Smooth muscle cell (in vitro differentiated cells): ENCODE measurements at regions not wholly inside any gene's neighbourhood (a gene's known extent, or its start where the extent isn't known, plus 50 kb on each side); places are given as distances from the start of the nearest gene placed in this dataset.
"Not testable (repeated sequence)": the region's sequence is repeated elsewhere in the genome, so short reads cannot be mapped to it uniquely, and the experiment has no call there.

Source experiments
- DNase-seq: peaks from one replicate; lab custom pipeline; 2025; ENCODE audit not compliant: unreplicated experiment; lab: John Stamatoyannopoulos, UW
- H2AFZ ChIP-seq: fragments of 200-600 bp; sonication (generic); 2 replicates; pipeline ENCODE4 v1.6.0; 2016; ENCODE audit warnings: antibody characterized with exemption, low read depth, mild to moderate bottlenecking
- H3F3A ChIP-seq: fragments of 200-600 bp; sonication (generic); 2 replicates; pipeline ENCODE4 v1.6.0; 2017; ENCODE audit warnings: antibody characterized with exemption, low read depth
- H3K27ac ChIP-seq: fragments of 200-600 bp; sonication (generic); 2 replicates; pipeline ENCODE4 v1.5.1; 2016; ENCODE audit warnings: low read depth, mild to moderate bottlenecking
- H3K27me3 ChIP-seq: fragments of 200-600 bp; sonication (generic); 2 replicates; pipeline ENCODE4 v1.6.1; 2016; ENCODE audit warnings: low read depth, mild to moderate bottlenecking
- H3K36me3 ChIP-seq: fragments of 200-600 bp; sonication (generic); 2 replicates; pipeline ENCODE4 v1.5.1; 2016; ENCODE audit warnings: low read depth
- H3K4me1 ChIP-seq: fragments of 200-600 bp; sonication (generic); 2 replicates; pipeline ENCODE4 v1.5.1; 2016; ENCODE audit warnings: low read depth
- H3K4me2 ChIP-seq: fragments of 200-600 bp; sonication (generic); 2 replicates; pipeline ENCODE4 v1.6.0; 2016; ENCODE audit warnings: mild to moderate bottlenecking
- H3K4me3 ChIP-seq: fragments of 200-600 bp; sonication (generic); 2 replicates; pipeline ENCODE4 v1.5.1; 2016; ENCODE audit warnings: mild to moderate bottlenecking
- H3K79me2 ChIP-seq: fragments of 200-600 bp; sonication (generic); 2 replicates; pipeline ENCODE4 v1.6.0; 2016; ENCODE audit warnings: low read depth, mild to moderate bottlenecking
- H3K9ac ChIP-seq: fragments of 200-600 bp; sonication (generic); 2 replicates; pipeline ENCODE4 v1.6.0; 2016; ENCODE audit warnings: low read depth
- H3K9me3 ChIP-seq: fragments of 200-600 bp; sonication (generic); replicated peaks from 2 replicates; pipeline ENCODE4 v1.5.1; 2016; ENCODE audit warnings: low read depth
- H4K20me1 ChIP-seq: fragments of 200-600 bp; sonication (generic); 2 replicates; pipeline ENCODE4 v1.6.0; 2016; ENCODE audit warnings: low read depth
- CTCF ChIP-seq: fragments of 200-600 bp; sonication (generic); IDR thresholded peaks from 2 replicates; pipeline ENCODE4 v1.5.1; 2017; ENCODE audit warnings: borderline replicate concordance, mild to moderate bottlenecking, antibody characterized with exemption; ENCODE audit not compliant: insufficient read depth, poor library complexity, severe bottlenecking
- WGBS: methylation state at CpG from one replicate; pipeline ENCODE4 v1.1.7; 2016; ENCODE audit warnings: low lambda C conversion rate; 5-methylcytosine and 5-hydroxymethylcytosine counted together

DNA sequence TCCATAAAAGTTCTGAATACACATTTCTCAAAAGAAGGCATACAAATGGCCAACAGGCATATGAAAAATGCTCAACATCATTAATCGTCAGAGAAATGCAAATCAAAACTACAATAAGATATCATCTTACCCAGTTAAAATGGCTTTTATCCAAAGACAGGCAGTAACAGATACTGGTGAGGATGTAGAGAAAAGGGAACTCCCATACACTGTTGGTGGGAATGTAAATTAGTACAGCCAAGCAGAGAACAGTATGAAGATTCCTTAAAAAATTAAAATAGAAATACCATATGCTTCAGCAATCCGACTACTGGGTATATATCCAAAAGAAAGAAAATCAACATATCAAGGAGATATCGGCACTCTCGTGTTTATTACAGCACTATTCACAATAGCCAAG, 1312.5 kb downstream of the DSC3 start:
- Histone ChIP-seq H3K9ac (no peak overlapping the region), H3K79me2 (no peaks in the 10 kb centered on the region), H3K9me3 (no peaks in the 10 kb centered on the region), H3K36me3 (no peaks in the 10 kb centered on the region), H3K27ac (no peak overlapping the region), H3F3A (no peaks in the 10 kb centered on the region), H3K27me3 (no peaks in the 10 kb centered on the region), H4K20me1 (no peaks in the 10 kb centered on the region), H3K4me3 (no peak overlapping the region), H3K4me2 (no peak overlapping the region), H3K4me1 (no peaks in the 10 kb centered on the region), H2AFZ (no peak overlapping the region)
- DNase-seq: no peak
- WGBS: 93% methylated on average over 4 of the region's 4 CpGs
- TF ChIP-seq CTCF: no peak

- WGBS: 38% methylated on average over 2 of the region's 2 CpGs
These were observed 1315.9 kb downstream of the DSC3 start for GRCh38 chr18:29726646-29727045.

GRCh38 chr18:29723486-29723885, 1319.1 kb downstream of the DSC3 start:
- not testable (repeated sequence) for H4K20me1 ChIP-seq, H3K9ac ChIP-seq, H3K4me1 ChIP-seq, H2AFZ ChIP-seq, H3K4me3 ChIP-seq, DNase-seq, H3K79me2 ChIP-seq, H3K27me3 ChIP-seq, H3K4me2 ChIP-seq, H3F3A ChIP-seq, H3K36me3 ChIP-seq, H3K9me3 ChIP-seq, H3K27ac ChIP-seq
- WGBS: 94% methylated on average over 15 of the region's 21 CpGs

More at GRCh38 chr18:29726646-29727045, 1315.9 kb downstream of the DSC3 start:
- Histone ChIP-seq H3F3A (no peaks in the 10 kb centered on the region), H3K9me3 (no peaks in the 10 kb centered on the region), H3K36me3 (no peaks in the 10 kb centered on the region), H2AFZ (no peak overlapping the region), H3K27ac (no peak overlapping the region), H3K4me2 (no peak overlapping the region), H4K20me1 (no peaks in the 10 kb centered on the region), H3K27me3 (no peaks in the 10 kb centered on the region), H3K4me3 (no peak overlapping the region), H3K79me2 (no peaks in the 10 kb centered on the region), H3K4me1 (no peaks in the 10 kb centered on the region), H3K9ac (no peak overlapping the region)
- no peak for DNase-seq
- TF ChIP-seq CTCF: no peak

DNA sequence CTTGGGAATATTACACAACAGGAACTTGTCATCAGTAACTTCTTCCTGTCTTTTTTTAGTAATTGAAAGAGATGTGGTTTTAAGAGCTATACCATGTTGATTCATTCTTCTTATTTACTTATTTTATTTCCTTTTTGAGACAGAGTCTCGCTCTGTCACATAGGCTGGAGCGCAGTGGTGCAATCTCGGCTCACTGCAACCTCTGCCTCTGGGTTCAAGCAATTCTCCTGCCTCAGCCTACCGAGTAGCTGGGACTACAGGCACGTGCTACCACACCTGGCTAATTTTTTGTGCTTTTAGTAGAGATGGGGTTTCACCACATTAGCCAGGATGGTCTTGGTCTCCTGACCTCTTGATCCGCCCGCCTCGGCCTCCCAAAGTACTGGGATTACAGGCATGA, 1326.6 kb downstream of the DSC3 start:
- H3K4me1 ChIP-seq, H4K20me1 ChIP-seq: not testable (repeated sequence)
- 93% methylated on average over 8 of the region's 8 CpGs for WGBS

DNA sequence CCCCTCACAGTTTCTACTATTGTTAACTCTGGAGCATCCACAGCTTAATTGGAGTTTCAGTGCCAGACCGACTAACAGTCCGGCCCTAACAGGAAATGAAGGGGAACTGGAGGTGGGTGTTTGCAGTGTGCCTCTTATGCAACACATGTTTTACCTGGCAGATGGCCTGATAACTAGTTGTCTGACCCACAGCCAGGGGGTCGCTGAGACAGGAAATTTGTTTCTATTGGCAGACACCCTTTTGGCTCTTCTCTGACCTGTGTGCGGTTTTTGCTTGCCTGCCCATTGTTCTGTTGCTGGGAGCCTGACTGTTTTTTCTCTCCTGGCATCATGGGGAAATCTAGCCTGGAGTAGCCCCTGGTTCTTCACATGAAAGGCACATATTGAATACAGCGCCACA, 1329.8 kb downstream of the DSC3 start:
- no peak overlapping the region for H3K27ac ChIP-seq

More for the DNA sequence above, 1326.6 kb downstream of the DSC3 start:
- not testable (repeated sequence) for H3K27ac ChIP-seq, H3K9me3 ChIP-seq, DNase-seq, H3K4me2 ChIP-seq, H3K4me3 ChIP-seq, H3F3A ChIP-seq, H3K27me3 ChIP-seq, H3K9ac ChIP-seq, H3K79me2 ChIP-seq, H3K36me3 ChIP-seq
- H2AFZ ChIP-seq: peak overlapping the region; percentile 21

More for the DNA sequence above, 1329.8 kb downstream of the DSC3 start:
- Histone ChIP-seq H3F3A (no peaks in the 10 kb centered on the region), H3K9me3 (no peaks in the 10 kb centered on the region), H3K4me1 (no peaks in the 10 kb centered on the region), H3K27me3 (no peaks in the 10 kb centered on the region), H3K79me2 (no peaks in the 10 kb centered on the region), H3K4me3 (no peak overlapping the region), H3K36me3 (no peaks in the 10 kb centered on the region), H3K9ac (no peak overlapping the region), H4K20me1 (no peaks in the 10 kb centered on the region), H3K4me2 (no peak overlapping the region), H2AFZ (no peak overlapping the region)
- 89% methylated on average over 5 of the region's 5 CpGs for WGBS
- no peak for DNase-seq
- no peak for TF ChIP-seq CTCF
